Kidney (tissue), 13 donors: ENCODE measurements at regions not wholly inside any gene's neighbourhood (a gene's known extent, or its start where the extent isn't known, plus 50 kb on each side); places are given as distances from the start of the nearest gene placed in this dataset.
"Not testable (repeated sequence)": the region's sequence is repeated elsewhere in the genome, so short reads cannot be mapped to it uniquely, and the experiment has no call there.

Source experiments
- DNase-seq, 5 donors: peaks; one replicate each; pipeline ENCODE4 v3.0.0-alpha.2; 2013 to 2020
- FAIRE-seq: peaks from 2 replicates; lab custom pipeline; 2012; peaks lifted over from hg19 to GRCh38; lab: Jason Lieb, UNC
- H3K27ac ChIP-seq, 2 donors: one replicate each; pipeline ENCODE4 v1.7.0; 2013; ENCODE audit warnings: low read depth in 2 of 2, low read length in 2 of 2, inconsistent platforms in 1 of 2
- H3K27me3 ChIP-seq: one replicate; pipeline ENCODE4 v1.7.1; 2013; ENCODE audit warnings: low read length, inconsistent platforms; ENCODE audit not compliant: control insufficient read depth, insufficient read depth
- H3K36me3 ChIP-seq, 3 donors: one replicate each; pipeline versions ENCODE4 v1.7.0 to v1.7.1; 2013; ENCODE audit warnings: low read length in 3 of 3, control low read depth in 1 of 3, inconsistent platforms in 1 of 3; ENCODE audit not compliant: insufficient read depth in 3 of 3, control insufficient read depth in 2 of 3
- H3K4me1 ChIP-seq, 3 donors: one replicate each; pipeline versions ENCODE4 v1.7.0 to v1.7.1; 2013; ENCODE audit warnings: low read length in 3 of 3, inconsistent platforms in 1 of 3, low read depth in 1 of 3; ENCODE audit not compliant: control insufficient read depth in 2 of 3, insufficient read depth in 2 of 3
- H3K4me3 ChIP-seq, 3 donors: one replicate each; pipeline versions ENCODE4 v1.7.0 to v1.8.1; 2013; ENCODE audit warnings: low read length in 3 of 3, control low read depth in 1 of 3, inconsistent platforms in 1 of 3
- H3K9ac ChIP-seq, 3 donors: one replicate each; pipeline versions ENCODE4 v1.7.0 to v1.7.1; 2013; ENCODE audit warnings: low read length in 3 of 3, control low read depth in 1 of 3, inconsistent platforms in 1 of 3
- H3K9me3 ChIP-seq, 3 donors: one replicate each; pipeline versions ENCODE4 v1.7.0 to v1.7.1; 2013; ENCODE audit warnings: low read length in 3 of 3, control low read depth in 1 of 3, inconsistent platforms in 1 of 3; ENCODE audit not compliant: control insufficient read depth in 2 of 3, insufficient read depth in 1 of 3
- CTCF ChIP-seq: IDR thresholded peaks from 3 replicates; pipeline ENCODE4 v1.5.1; 2012; ENCODE audit warnings: mild to moderate bottlenecking, moderate library complexity, borderline replicate concordance; ENCODE audit not compliant: insufficient read depth; ENCODE audit errors: extremely low read depth
- intact Hi-C: fragments of 100-400 bp; cut with DNase I; formaldehyde crosslinking; loops from one replicate; pipeline ENCODE4 v1.11.1; 2022
- donor health status: control.
- donor health status: control.
- donor health status: control.
- donor health status: control.
- donor health status: control.
- donor health status: DM: yes; HTN: yes; CAD: no.
- donor health status: Normal renal cell carcinoma (clear cell type).

GRCh38 chr4:89496851-89497250 is 189.3 kb upstream of the GPRIN3 start:
- intact Hi-C loops: no loop called here
- no peak for TF ChIP-seq CTCF
- no peaks in the 10 kb centered on the region for H3K27me3 ChIP-seq
- H3K36me3 ChIP-seq: no peaks in the 10 kb centered on the region
- no peaks in the 10 kb centered on the region for H3K9me3 ChIP-seq
- no peak overlapping the region for H3K4me3 ChIP-seq
- H3K4me1 ChIP-seq: no peaks in the 10 kb centered on the region
- FAIRE-seq (no peak), DNase-seq (no peak)
- no peak overlapping the region for H3K9ac ChIP-seq
- H3K27ac ChIP-seq: no peak overlapping the region

GRCh38 chr4:89493367-89493766 is 185.8 kb upstream of the GPRIN3 start:
- H3K4me3 ChIP-seq: no peak overlapping the region
- no peaks in the 10 kb centered on the region for H3K4me1 ChIP-seq
- DNase-seq (no peak), FAIRE-seq (no peak)
- no peak for TF ChIP-seq CTCF
- no peaks in the 10 kb centered on the region for H3K9me3 ChIP-seq
- H3K27me3 ChIP-seq: no peaks in the 10 kb centered on the region
- H3K27ac ChIP-seq: no peak overlapping the region
- intact Hi-C loops: no loop called here
- no peaks in the 10 kb centered on the region for H3K36me3 ChIP-seq
- no peak overlapping the region for H3K9ac ChIP-seq

GRCh38 chr4:89492581-89493071 is 185.0 kb upstream of the GPRIN3 start:
- no peak overlapping the region for H3K9ac ChIP-seq
- intact Hi-C loops: no loop called here
- H3K9me3 ChIP-seq: no peaks in the 10 kb centered on the region
- no peaks in the 10 kb centered on the region for H3K4me1 ChIP-seq
- H3K36me3 ChIP-seq: no peaks in the 10 kb centered on the region
- TF ChIP-seq CTCF: no peak
- DNase-seq (no peak), FAIRE-seq (no peak)
- no peak overlapping the region for H3K4me3 ChIP-seq
- no peaks in the 10 kb centered on the region for H3K27me3 ChIP-seq
- no peak overlapping the region for H3K27ac ChIP-seq

GRCh38 chr4:89491761-89492160 is 184.2 kb upstream of the GPRIN3 start:
- H3K27ac ChIP-seq: no peak overlapping the region
- H3K9me3 ChIP-seq: no peaks in the 10 kb centered on the region
- FAIRE-seq (no peak), DNase-seq (no peak)
- H3K9ac ChIP-seq: no peak overlapping the region
- no peak overlapping the region for H3K4me3 ChIP-seq
- no peak for TF ChIP-seq CTCF
- no peaks in the 10 kb centered on the region for H3K36me3 ChIP-seq
- H3K4me1 ChIP-seq: no peaks in the 10 kb centered on the region
- intact Hi-C loops: no loop called here
- H3K27me3 ChIP-seq: no peaks in the 10 kb centered on the region

GRCh38 chr4:89489921-89490431 is 182.4 kb upstream of the GPRIN3 start:
- H3K27ac ChIP-seq, H3K27me3 ChIP-seq, H3K9ac ChIP-seq, H3K4me3 ChIP-seq, intact Hi-C loops, H3K36me3 ChIP-seq, H3K9me3 ChIP-seq, FAIRE-seq, H3K4me1 ChIP-seq: not testable (repeated sequence)
- peak in 1 of 5 donors; percentile 67 for DNase-seq
